Thymus (tissue), 11 donors: ENCODE measurements at regions not wholly inside any gene's neighbourhood (a gene's known extent, or its start where the extent isn't known, plus 50 kb on each side); places are given as distances from the start of the nearest gene placed in this dataset.

ENCODE experiments used
- DNase-seq, 9 donors: peaks; one replicate each; pipeline ENCODE4 v3.0.0-alpha.2; 2013; ENCODE audit warnings: low spot score in 9 of 9, low read depth in 6 of 9, missing footprints in 1 of 9
- H3K27ac ChIP-seq, 2 donors: one replicate each; pipeline ENCODE4 v1.5.1; 2013; ENCODE audit warnings: control low read depth in 1 of 2, low read depth in 1 of 2, low read length in 1 of 2, mild to moderate bottlenecking in 1 of 2, moderate library complexity in 1 of 2
- H3K27me3 ChIP-seq, 2 donors: one replicate each; pipeline ENCODE4 v1.5.1; 2013; ENCODE audit warnings: low read length in 1 of 2; ENCODE audit not compliant: control insufficient read depth in 2 of 2, insufficient read depth in 1 of 2
- H3K36me3 ChIP-seq, 2 donors: one replicate each; pipeline ENCODE4 v1.5.1; 2013; ENCODE audit warnings: low read length in 1 of 2, mild to moderate bottlenecking in 1 of 2, moderate library complexity in 1 of 2; ENCODE audit not compliant: control insufficient read depth in 2 of 2, insufficient read depth in 2 of 2
- H3K4me1 ChIP-seq, 2 donors: one replicate each; pipeline ENCODE4 v1.5.1; 2013; ENCODE audit warnings: low read length in 2 of 2; ENCODE audit not compliant: control insufficient read depth in 2 of 2, insufficient read depth in 2 of 2
- H3K4me3 ChIP-seq, 2 donors: one replicate each; pipeline ENCODE4 v1.5.1; 2013; ENCODE audit warnings: low read length in 2 of 2, control low read depth in 1 of 2, mild to moderate bottlenecking in 1 of 2
- H3K9me3 ChIP-seq, 2 donors: one replicate each; pipeline ENCODE4 v1.5.1; 2013; ENCODE audit warnings: low read length in 1 of 2, mild to moderate bottlenecking in 1 of 2; ENCODE audit not compliant: control insufficient read depth in 2 of 2, insufficient read depth in 1 of 2
- WGBS: extraction: QIAGEN DNeasy Blood & Tissue Kit; methylation state at CpG from one replicate; pipeline ENCODE4 v1.1.7; 2013; 5-methylcytosine and 5-hydroxymethylcytosine counted together
- donor health status: healthy.

- Histone ChIP-seq H3K27ac (no peak overlapping the region), H3K36me3 (no peaks in the 10 kb centered on the region), H3K4me1 (no peaks in the 10 kb centered on the region), H3K9me3 (no peaks in the 10 kb centered on the region), H3K27me3 (no peaks in the 10 kb centered on the region), H3K4me3 (no peak overlapping the region)
- DNase-seq, result no peak
- WGBS, result 96% methylated on average over 2 of the region's 2 CpGs
These were observed 495.1 kb downstream of the CDH11 start for GRCh38 chr16:64626776-64627175.

GRCh38 chr16:64621616-64622015, 500.2 kb downstream of the CDH11 start:
- Histone ChIP-seq H3K27ac (no peak overlapping the region), H3K27me3 (no peaks in the 10 kb centered on the region), H3K36me3 (no peaks in the 10 kb centered on the region), H3K4me1 (no peaks in the 10 kb centered on the region), H3K9me3 (no peaks in the 10 kb centered on the region), H3K4me3 (no peak overlapping the region)
- 88% methylated on average over 1 of the region's 1 CpG for WGBS
- no peak for DNase-seq

- Histone ChIP-seq H3K27ac (no peak overlapping the region), H3K4me3 (no peak overlapping the region), H3K9me3 (peaks cover 2 to 14% of the 10 kb centered on the region in 2 donors), H3K4me1 (no peaks in the 10 kb centered on the region), H3K27me3 (no peaks in the 10 kb centered on the region), H3K36me3 (no peaks in the 10 kb centered on the region)
- DNase-seq, result no peak
- WGBS, result 93% methylated on average over 1 of the region's 1 CpG
These were observed 503.9 kb downstream of the CDH11 start for GRCh38 chr16:64617836-64618476.

- Histone ChIP-seq H3K27me3 (no peaks in the 10 kb centered on the region), H3K4me3 (no peak overlapping the region), H3K4me1 (no peaks in the 10 kb centered on the region), H3K36me3 (no peaks in the 10 kb centered on the region), H3K27ac (no peak overlapping the region), H3K9me3 (peaks cover 2 to 14% of the 10 kb centered on the region in 2 donors)
- DNase-seq, result no peak
- WGBS, result 52% methylated on average over 6 of the region's 6 CpGs
These were observed 506.1 kb downstream of the CDH11 start for GRCh38 chr16:64615630-64616280.

GRCh38 chr16:64596196-64596595, 525.7 kb downstream of the CDH11 start:
- DNase-seq, result no peak
- Histone ChIP-seq H3K27ac (no peak overlapping the region), H3K36me3 (no peaks in the 10 kb centered on the region), H3K4me3 (no peak overlapping the region), H3K27me3 (no peaks in the 10 kb centered on the region), H3K4me1 (no peaks in the 10 kb centered on the region), H3K9me3 (no peaks in the 10 kb centered on the region)

GRCh38 chr16:64590513-64590912, 531.4 kb downstream of the CDH11 start:
- Histone ChIP-seq H3K4me3 (no peak overlapping the region), H3K4me1 (no peaks in the 10 kb centered on the region), H3K27ac (no peak overlapping the region), H3K27me3 (no peaks in the 10 kb centered on the region), H3K9me3 (no peaks in the 10 kb centered on the region), H3K36me3 (no peaks in the 10 kb centered on the region)
- no peak for DNase-seq

- Histone ChIP-seq H3K4me1 (no peaks in the 10 kb centered on the region), H3K27me3 (no peaks in the 10 kb centered on the region), H3K36me3 (no peaks in the 10 kb centered on the region), H3K27ac (no peak overlapping the region), H3K9me3 (no peaks in the 10 kb centered on the region), H3K4me3 (no peak overlapping the region)
- DNase-seq, result no peak
- WGBS, result 94% methylated on average over 5 of the region's 5 CpGs
These were observed 532.0 kb downstream of the CDH11 start for GRCh38 chr16:64589836-64590235.

- H3K27me3 ChIP-seq, result no peaks in the 10 kb centered on the region
- no peak for DNase-seq
These were observed 535.1 kb downstream of the CDH11 start for GRCh38 chr16:64586781-64587180.

GRCh38 chr16:64585367-64585766, 536.5 kb downstream of the CDH11 start:
- DNase-seq, result no peak
- no peaks in the 10 kb centered on the region for H3K4me1 ChIP-seq
- no peak overlapping the region for H3K27ac ChIP-seq
- H3K36me3 ChIP-seq, result no peaks in the 10 kb centered on the region
- H3K9me3 ChIP-seq, result no peaks in the 10 kb centered on the region
- no peak overlapping the region for H3K4me3 ChIP-seq
- H3K27me3 ChIP-seq, result no peaks in the 10 kb centered on the region

More at GRCh38 chr16:64586781-64587180, 535.1 kb downstream of the CDH11 start:
- WGBS, result 29% methylated on average over 3 of the region's 3 CpGs
- Histone ChIP-seq H3K27ac (no peak overlapping the region), H3K4me1 (no peaks in the 10 kb centered on the region), H3K4me3 (no peak overlapping the region), H3K36me3 (no peaks in the 10 kb centered on the region), H3K9me3 (no peaks in the 10 kb centered on the region)
